IMR-90 (cell line): ENCODE measurements at regions not wholly inside any gene's neighbourhood (a gene's known extent, or its start where the extent isn't known, plus 50 kb on each side); places are given as distances from the start of the nearest gene placed in this dataset.

Experiments used
- ATAC-seq: fragments of 200-7000 bp; cut with Tn5 transposase; 2 replicates; pipeline ENCODE4 v1.9.1; 2020; ENCODE audit warnings: low read depth, mild to moderate bottlenecking, moderate library complexity
- BruUV-seq: library from RNA; stranded (reverse); fragments of 400-500 nt; replicated peaks from 2 replicates; lab custom pipeline; 2021; lab: Mats Ljungman, UMichigan
- CTCF ChIA-PET: fragments of 300-600 bp; formaldehyde crosslinking; extraction: SDS; loops from one replicate; lab custom pipeline; 2021; ENCODE audit warnings: antibody characterized with exemption; lab: Yijun Ruan, JAX
- POLR2A ChIA-PET: fragments of 300-600 bp; sonication (Branson Sonifier 250); formaldehyde crosslinking; loops from one replicate; lab custom pipeline; 2022; ENCODE audit warnings: antibody characterized with exemption; ENCODE audit not compliant: unreplicated experiment; lab: Charles Lee
- DNase-seq: peaks from one replicate; pipeline ENCODE4 v3.0.0; 2013
- H2AFZ ChIP-seq: replicated peaks from 2 replicates; pipeline ENCODE3; 2013; ENCODE audit warnings: low read length, mild to moderate bottlenecking; ENCODE audit not compliant: poor library complexity
- H2AK5ac ChIP-seq: 2 replicates; pipeline ENCODE4 v1.6.1; 2013; ENCODE audit warnings: low read depth, low read length, inconsistent platforms
- H2AK9ac ChIP-seq: replicated peaks from 2 replicates; pipeline ENCODE3; 2013; ENCODE audit warnings: mild to moderate bottlenecking, low read depth, low read length, moderate library complexity; ENCODE audit not compliant: poor library complexity
- H2BK120ac ChIP-seq: 2 replicates; pipeline ENCODE4 v1.6.1; 2013; ENCODE audit warnings: low read depth, low read length, inconsistent platforms
- H2BK15ac ChIP-seq: 3 replicates; pipeline ENCODE4 v1.6.1; 2013; ENCODE audit warnings: low read depth, low read length, inconsistent platforms
- H2BK20ac ChIP-seq: 2 replicates; pipeline ENCODE4 v1.6.1; 2013; ENCODE audit warnings: low read depth, mild to moderate bottlenecking, inconsistent platforms, low read length, moderate library complexity
- H2BK5ac ChIP-seq: 2 replicates; pipeline ENCODE4 v1.6.1; 2013; ENCODE audit warnings: mild to moderate bottlenecking, low read depth, low read length, inconsistent platforms; ENCODE audit not compliant: poor library complexity, severe bottlenecking
- H3K14ac ChIP-seq: replicated peaks from 2 replicates; pipeline ENCODE4 v1.6.1; 2013; ENCODE audit warnings: low read depth, low read length, inconsistent platforms
- H3K18ac ChIP-seq: 2 replicates; pipeline ENCODE4 v1.6.1; 2013; ENCODE audit warnings: low read depth, low read length, control low read depth
- H3K23ac ChIP-seq: 2 replicates; pipeline ENCODE4 v1.6.1; 2013; ENCODE audit warnings: low read depth, low read length, inconsistent platforms
- H3K27ac ChIP-seq: 2 replicates; pipeline ENCODE4 v1.5.1; 2013; ENCODE audit warnings: mild to moderate bottlenecking, control low read depth, low read length; ENCODE audit not compliant: insufficient read depth
- H3K27me3 ChIP-seq: 2 replicates; pipeline ENCODE4 v1.6.1; 2013; ENCODE audit warnings: low read length; ENCODE audit not compliant: control insufficient read depth, insufficient read depth
- H3K36me3 ChIP-seq: 2 replicates; pipeline ENCODE4 v1.6.1; 2013; ENCODE audit warnings: low read length, mixed read lengths; ENCODE audit not compliant: control insufficient read depth, insufficient read depth
- H3K4ac ChIP-seq: 2 replicates; pipeline ENCODE4 v1.6.1; 2013; ENCODE audit warnings: low read depth, low read length, inconsistent platforms
- H3K4me1 ChIP-seq: 2 replicates; pipeline ENCODE4 v1.6.1; 2013; ENCODE audit warnings: low read length, mixed read lengths; ENCODE audit not compliant: control insufficient read depth, insufficient read depth
- H3K4me2 ChIP-seq: 2 replicates; pipeline ENCODE4 v1.6.1; 2013; ENCODE audit warnings: low read depth, mild to moderate bottlenecking, control low read depth, low read length, moderate library complexity
- H3K4me3 ChIP-seq: 2 replicates; pipeline ENCODE4 v1.5.1; 2013; ENCODE audit warnings: low read depth, mild to moderate bottlenecking, control low read depth, low read length, moderate library complexity; ENCODE audit not compliant: insufficient read depth
- H3K56ac ChIP-seq: 2 replicates; pipeline ENCODE4 v1.6.1; 2013; ENCODE audit warnings: low read length, inconsistent platforms; ENCODE audit not compliant: insufficient read depth; ENCODE audit errors: extremely low read depth
- H3K79me1 ChIP-seq, 2 experiments: 2 replicates each; pipeline ENCODE4 v1.6.1; 2013; ENCODE audit warnings: low read length in 2 of 2, inconsistent platforms in 1 of 2, low read depth in 1 of 2
- H3K9ac ChIP-seq: 2 replicates; pipeline ENCODE4 v1.6.1; 2013; ENCODE audit warnings: low read depth, low read length, control low read depth
- H3K9me1 ChIP-seq: 2 replicates; pipeline ENCODE4 v1.6.1; 2013; ENCODE audit warnings: low read length, inconsistent platforms; ENCODE audit not compliant: insufficient read depth
- H3K9me3 ChIP-seq: 2 replicates; pipeline ENCODE4 v1.6.1; 2013; ENCODE audit warnings: low read length; ENCODE audit not compliant: control insufficient read depth, insufficient read depth
- H4K20me1 ChIP-seq: 2 replicates; pipeline ENCODE4 v1.6.1; 2013; ENCODE audit warnings: low read length, inconsistent platforms; ENCODE audit not compliant: insufficient read depth
- H4K5ac ChIP-seq: 2 replicates; pipeline ENCODE4 v1.6.1; 2013; ENCODE audit warnings: mild to moderate bottlenecking, low read depth, low read length, control low read depth
- H4K8ac ChIP-seq, 2 experiments: 2 replicates each; pipeline ENCODE4 v1.6.1; 2013; ENCODE audit warnings: low read depth in 2 of 2, low read length in 2 of 2, control low read depth in 1 of 2, inconsistent platforms in 1 of 2
- H4K91ac ChIP-seq: 2 replicates; pipeline ENCODE4 v1.6.1; 2013; ENCODE audit warnings: low read depth, low read length, inconsistent platforms; ENCODE audit not compliant: insufficient read depth
- BHLHE40 ChIP-seq: fragments of 150-350 bp; IDR thresholded peaks from 2 replicates; pipeline ENCODE4 v1.6.1; 2016; ENCODE audit warnings: mild to moderate bottlenecking, low read depth, low read length
- CEBPB ChIP-seq: IDR thresholded peaks from 2 replicates; pipeline ENCODE4 v1.6.1; 2012; ENCODE audit warnings: low read depth, low read length, improper control_type of control experiment
- CHD1 ChIP-seq: IDR thresholded peaks from 2 replicates; pipeline ENCODE4 v1.6.1; 2012; ENCODE audit warnings: low read depth, low read length, improper control_type of control experiment
- CTCF ChIP-seq: conservative IDR thresholded peaks from 2 replicates; pipeline ENCODE4 v1.5.1; 2012; ENCODE audit warnings: mild to moderate bottlenecking, low read depth, low read length, improper control_type of control experiment
- ELK1 ChIP-seq: fragments of 150-350 bp; IDR thresholded peaks from 2 replicates; pipeline ENCODE4 v1.6.1; 2016; ENCODE audit warnings: low read depth, mild to moderate bottlenecking, low read length, moderate library complexity, borderline replicate concordance
- FOS ChIP-seq: fragments of 150-350 bp; IDR thresholded peaks from 2 replicates; pipeline ENCODE4 v1.6.1; 2016; ENCODE audit warnings: low read depth, low read length
- MAFK ChIP-seq: IDR thresholded peaks from 2 replicates; pipeline ENCODE4 v1.6.1; 2012; ENCODE audit warnings: low read depth, low read length, improper control_type of control experiment
- MAZ ChIP-seq: IDR thresholded peaks from 2 replicates; pipeline ENCODE4 v1.6.1; 2012; ENCODE audit warnings: low read depth, mild to moderate bottlenecking, low read length, improper control_type of control experiment, moderate library complexity, borderline replicate concordance
- MXI1 ChIP-seq: IDR thresholded peaks from 2 replicates; pipeline ENCODE4 v1.6.1; 2012; ENCODE audit warnings: low read depth, mild to moderate bottlenecking, low read length, moderate library complexity, borderline replicate concordance
- NFE2L2 ChIP-seq: fragments of 150-350 bp; IDR thresholded peaks from 2 replicates; pipeline ENCODE4 v1.6.1; 2016; ENCODE audit warnings: low read depth, mild to moderate bottlenecking, low read length
- POLR2A ChIP-seq: IDR thresholded peaks from 2 replicates; pipeline ENCODE4 v1.6.1; 2012; ENCODE audit warnings: mild to moderate bottlenecking, low read depth, low read length
- RAD21 ChIP-seq: IDR thresholded peaks from 2 replicates; pipeline ENCODE4 v1.6.1; 2012; ENCODE audit warnings: low read length, improper control_type of control experiment
- RCOR1 ChIP-seq: IDR thresholded peaks from 2 replicates; pipeline ENCODE4 v1.6.1; 2012; ENCODE audit warnings: mild to moderate bottlenecking, low read length, improper control_type of control experiment; ENCODE audit not compliant: insufficient replicate concordance
- RFX5 ChIP-seq: IDR thresholded peaks from 2 replicates; pipeline ENCODE4 v1.8.0; 2012; ENCODE audit warnings: low read depth, mild to moderate bottlenecking, low read length, moderate library complexity
- SMC3 ChIP-seq: fragments of 150-350 bp; IDR thresholded peaks from 2 replicates; pipeline ENCODE4 v1.6.1; 2016; ENCODE audit warnings: low read depth, mild to moderate bottlenecking, antibody characterized with exemption, low read length, moderate library complexity
- USF2 ChIP-seq: fragments of 150-350 bp; IDR thresholded peaks from 2 replicates; pipeline ENCODE4 v1.6.1; 2017; ENCODE audit warnings: mild to moderate bottlenecking, antibody characterized with exemption, low read length, low read depth
- WGBS, 2 experiments: methylation state at CpG; one replicate each; pipeline versions ENCODE4 v1.1.5 to v1.1.7; 2013; ENCODE audit warnings: missing lambda C conversion rate in 2 of 2; ENCODE audit not compliant: insufficient read length in 1 of 2; ENCODE audit errors: extremely low coverage in 2 of 2; 5-methylcytosine and 5-hydroxymethylcytosine counted together
- dilution Hi-C: fragments of 300-500 bp; cut with HindIII; formaldehyde crosslinking; loops from one replicate; pipeline ENCODE4 v1.14.3; 2018; ENCODE audit warnings: low sequenced_read_pairs; ENCODE audit not compliant: unreplicated experiment
- in situ Hi-C: fragments of 300-500 bp; cut with MboI; formaldehyde crosslinking; loops from 3 replicates; pipeline ENCODE4 v1.14.3; 2019; ENCODE audit warnings: low sequenced_read_pairs, inconsistent platforms, mixed read lengths
- intact Hi-C: fragments of 100-400 bp; cut with micrococcal nuclease; formaldehyde crosslinking; loops from 2 replicates; pipeline ENCODE4 v1.10.0; 2022

- no TSS peak for BruUV-seq
- no peak overlapping the region for H3K27ac ChIP-seq
- WGBS, 2 experiments: no CpG with 5 or more reads among the region's 3 CpGs
- no peak overlapping the region for H2BK5ac ChIP-seq
- no peaks in the 10 kb centered on the region for H3K9me1 ChIP-seq
- H3K9ac ChIP-seq: no peak overlapping the region
- H2AFZ ChIP-seq: no peak overlapping the region
- no peaks in the 10 kb centered on the region for H3K36me3 ChIP-seq
- no peaks in the 10 kb centered on the region for H3K9me3 ChIP-seq
- no peak overlapping the region for H3K14ac ChIP-seq
- ATAC-seq (no peak), DNase-seq (no peak)
- no peak overlapping the region for H4K91ac ChIP-seq
- H2BK120ac ChIP-seq: no peak overlapping the region
- no peaks in the 10 kb centered on the region for H3K4me1 ChIP-seq
- no peak overlapping the region for H3K4me3 ChIP-seq
- in situ Hi-C loops: no loop called here
- intact Hi-C loops: no loop called here
- no peak overlapping the region for H4K8ac ChIP-seq
- no peak overlapping the region for H3K23ac ChIP-seq
- no peak overlapping the region for H4K5ac ChIP-seq
- CTCF ChIA-PET: no interaction called here
- no peaks in the 10 kb centered on the region for H4K20me1 ChIP-seq
- H3K4ac ChIP-seq: no peak overlapping the region
- no peak overlapping the region for H2BK20ac ChIP-seq
- no peak overlapping the region for H2AK5ac ChIP-seq
- peaks cover 28% of the 10 kb centered on the region for H3K27me3 ChIP-seq
- TF ChIP-seq MAZ (no peak), MAFK (no peak), CTCF (no peak), FOS (no peak), USF2 (no peak), RCOR1 (no peak), CEBPB (no peak), RAD21 (no peak), RFX5 (no peak), SMC3 (no peak), POLR2A (no peak), ELK1 (no peak), MXI1 (no peak), BHLHE40 (no peak), NFE2L2 (no peak), CHD1 (no peak)
- H2BK15ac ChIP-seq: no peak overlapping the region
- H2AK9ac ChIP-seq: no peak overlapping the region
- POLR2A ChIA-PET: no interaction called here
- no peak overlapping the region for H3K4me2 ChIP-seq
- H3K56ac ChIP-seq: no peak overlapping the region
- no peaks in the 10 kb centered on the region for H3K79me1 ChIP-seq
- dilution Hi-C loops: no loop called here
- H3K18ac ChIP-seq: no peak overlapping the region
Observed at GRCh38 chr3:184471439-184471838, 90.1 kb upstream of the EPHB3 start.
